ENCODE measurements at regions not wholly inside any gene's neighbourhood (a gene's known extent, or its start where the extent isn't known, plus 50 kb on each side); places are given as distances from the start of the nearest gene placed in this dataset.
A peak's percentile ranks its signal among the peaks of the same experiment; 100 is the strongest.

- H3K9ac ChIP-seq (ENCODE audit: low read length), result no peak overlapping the region
- H3K27ac ChIP-seq (ENCODE audit: low read depth, low read length), result peak overlapping the region; percentile 41
- H3K36me3 ChIP-seq (ENCODE audit: control insufficient read depth, insufficient read depth, low read length), result no peaks in the 10 kb centered on the region
- no peak overlapping the region for H3K4me3 ChIP-seq (ENCODE audit: low read length)
- no peaks in the 10 kb centered on the region for H3K27me3 ChIP-seq (ENCODE audit: control insufficient read depth, insufficient read depth, low read length)
- H3K4me1 ChIP-seq (ENCODE audit: control insufficient read depth, insufficient read depth, low read length), result peaks cover 19% of the 10 kb centered on the region
Measured at GRCh38 chr13:44176173-44176572, 197.5 kb upstream of the SERP2 start.

- no peak overlapping the region for H3K4me3 ChIP-seq (ENCODE audit: low read length)
- no peak overlapping the region for H3K27ac ChIP-seq (ENCODE audit: low read depth, low read length)
- H3K27me3 ChIP-seq (ENCODE audit: control insufficient read depth, insufficient read depth, low read length), result no peaks in the 10 kb centered on the region
- peaks cover 2% of the 10 kb centered on the region for H3K4me1 ChIP-seq (ENCODE audit: control insufficient read depth, insufficient read depth, low read length)
- no peak overlapping the region for H3K9ac ChIP-seq (ENCODE audit: low read length)
- no peaks in the 10 kb centered on the region for H3K36me3 ChIP-seq (ENCODE audit: control insufficient read depth, insufficient read depth, low read length)
Measured at GRCh38 chr13:44180876-44181536, 192.6 kb upstream of the SERP2 start.

GRCh38 chr13:44181931-44182330, 191.7 kb upstream of the SERP2 start:
- no peak overlapping the region for H3K27ac ChIP-seq (ENCODE audit: low read depth, low read length)
- H3K36me3 ChIP-seq (ENCODE audit: control insufficient read depth, insufficient read depth, low read length), result no peaks in the 10 kb centered on the region
- no peaks in the 10 kb centered on the region for H3K27me3 ChIP-seq (ENCODE audit: control insufficient read depth, insufficient read depth, low read length)
- H3K4me1 ChIP-seq (ENCODE audit: control insufficient read depth, insufficient read depth, low read length), result no peaks in the 10 kb centered on the region
- H3K4me3 ChIP-seq (ENCODE audit: low read length), result no peak overlapping the region
- H3K9ac ChIP-seq (ENCODE audit: low read length), result no peak overlapping the region

GRCh38 chr13:44184740-44185139, 188.9 kb upstream of the SERP2 start:
- Histone ChIP-seq H3K27me3 (ENCODE audit: control insufficient read depth, insufficient read depth, low read length) (no peaks in the 10 kb centered on the region), H3K4me3 (ENCODE audit: low read length) (no peak overlapping the region), H3K27ac (ENCODE audit: low read depth, low read length) (no peak overlapping the region), H3K4me1 (ENCODE audit: control insufficient read depth, insufficient read depth, low read length) (no peaks in the 10 kb centered on the region), H3K36me3 (ENCODE audit: control insufficient read depth, insufficient read depth, low read length) (no peaks in the 10 kb centered on the region), H3K9ac (ENCODE audit: low read length) (no peak overlapping the region)

DNA sequence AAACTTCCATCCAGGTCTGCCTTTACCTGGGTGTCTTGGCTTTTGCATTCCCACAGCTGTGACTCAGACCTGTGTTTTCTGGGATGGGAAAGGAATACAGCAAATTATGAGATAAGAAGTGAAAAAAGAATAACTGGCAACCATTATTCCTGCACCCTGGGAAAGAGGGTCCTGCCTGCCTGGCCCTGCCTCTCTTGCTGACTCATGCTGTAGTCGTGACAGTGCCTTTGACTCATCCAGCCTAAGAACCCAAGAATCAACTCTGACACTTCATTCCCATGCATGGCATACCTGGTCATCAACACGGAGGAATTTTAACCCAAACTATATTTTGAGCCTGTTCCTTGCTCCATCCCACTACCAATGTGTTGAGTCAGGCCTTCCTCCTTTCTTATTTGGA, 185.4 kb upstream of the SERP2 start:
- Histone ChIP-seq H3K27ac (ENCODE audit: low read depth, low read length) (no peak overlapping the region), H3K27me3 (ENCODE audit: control insufficient read depth, insufficient read depth, low read length) (no peaks in the 10 kb centered on the region), H3K36me3 (ENCODE audit: control insufficient read depth, insufficient read depth, low read length) (no peaks in the 10 kb centered on the region), H3K4me1 (ENCODE audit: control insufficient read depth, insufficient read depth, low read length) (no peaks in the 10 kb centered on the region), H3K4me3 (ENCODE audit: low read length) (no peak overlapping the region), H3K9ac (ENCODE audit: low read length) (no peak overlapping the region)

- H3K4me3 ChIP-seq (ENCODE audit: low read length), result no peak overlapping the region
- no peak overlapping the region for H3K9ac ChIP-seq (ENCODE audit: low read length)
- H3K4me1 ChIP-seq (ENCODE audit: control insufficient read depth, insufficient read depth, low read length), result no peaks in the 10 kb centered on the region
- no peak overlapping the region for H3K27ac ChIP-seq (ENCODE audit: low read depth, low read length)
- H3K27me3 ChIP-seq (ENCODE audit: control insufficient read depth, insufficient read depth, low read length), result no peaks in the 10 kb centered on the region
- H3K36me3 ChIP-seq (ENCODE audit: control insufficient read depth, insufficient read depth, low read length), result no peaks in the 10 kb centered on the region
Measured at GRCh38 chr13:44189085-44189484, 184.5 kb upstream of the SERP2 start.

DNA sequence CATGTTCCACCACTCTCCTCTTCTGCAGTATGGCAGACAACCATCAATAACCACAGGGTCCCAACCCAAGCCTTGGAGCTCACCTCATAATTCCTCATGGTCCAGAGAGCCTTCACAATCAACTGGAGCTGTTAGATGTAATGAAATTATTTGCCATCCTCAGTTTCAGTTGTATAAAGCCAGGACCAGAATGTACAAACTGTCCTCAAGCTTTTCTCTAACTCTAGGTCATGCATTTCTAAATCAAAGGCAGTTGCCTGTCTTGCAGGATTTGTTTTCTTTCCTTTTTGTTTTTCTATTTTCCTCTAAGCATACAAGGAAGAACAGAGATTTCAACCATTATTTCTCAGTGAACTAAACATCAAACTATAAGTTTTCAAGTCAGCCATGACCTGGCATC, 182.5 kb upstream of the SERP2 start:
- H3K9ac ChIP-seq (ENCODE audit: low read length), result no peak overlapping the region
- H3K27ac ChIP-seq (ENCODE audit: low read depth, low read length), result no peak overlapping the region
- no peaks in the 10 kb centered on the region for H3K4me1 ChIP-seq (ENCODE audit: control insufficient read depth, insufficient read depth, low read length)
- H3K36me3 ChIP-seq (ENCODE audit: control insufficient read depth, insufficient read depth, low read length), result no peaks in the 10 kb centered on the region
- no peaks in the 10 kb centered on the region for H3K27me3 ChIP-seq (ENCODE audit: control insufficient read depth, insufficient read depth, low read length)
- peak overlapping the region; percentile 24 for H3K4me3 ChIP-seq (ENCODE audit: low read length)

- Histone ChIP-seq H3K4me3 (ENCODE audit: low read length) (no peak overlapping the region), H3K36me3 (ENCODE audit: control insufficient read depth, insufficient read depth, low read length) (no peaks in the 10 kb centered on the region), H3K27me3 (ENCODE audit: control insufficient read depth, insufficient read depth, low read length) (no peaks in the 10 kb centered on the region), H3K9ac (ENCODE audit: low read length) (no peak overlapping the region), H3K4me1 (ENCODE audit: control insufficient read depth, insufficient read depth, low read length) (no peaks in the 10 kb centered on the region), H3K27ac (ENCODE audit: low read depth, low read length) (no peak overlapping the region)
Measured at GRCh38 chr13:44191504-44192171, 182.0 kb upstream of the SERP2 start.

GRCh38 chr13:44193731-44194130, 179.9 kb upstream of the SERP2 start:
- no peaks in the 10 kb centered on the region for H3K36me3 ChIP-seq (ENCODE audit: control insufficient read depth, insufficient read depth, low read length)
- H3K27ac ChIP-seq (ENCODE audit: low read depth, low read length), result no peak overlapping the region
- H3K4me3 ChIP-seq (ENCODE audit: low read length), result no peak overlapping the region
- no peaks in the 10 kb centered on the region for H3K4me1 ChIP-seq (ENCODE audit: control insufficient read depth, insufficient read depth, low read length)
- H3K9ac ChIP-seq (ENCODE audit: low read length), result no peak overlapping the region
- no peaks in the 10 kb centered on the region for H3K27me3 ChIP-seq (ENCODE audit: control insufficient read depth, insufficient read depth, low read length)

DNA sequence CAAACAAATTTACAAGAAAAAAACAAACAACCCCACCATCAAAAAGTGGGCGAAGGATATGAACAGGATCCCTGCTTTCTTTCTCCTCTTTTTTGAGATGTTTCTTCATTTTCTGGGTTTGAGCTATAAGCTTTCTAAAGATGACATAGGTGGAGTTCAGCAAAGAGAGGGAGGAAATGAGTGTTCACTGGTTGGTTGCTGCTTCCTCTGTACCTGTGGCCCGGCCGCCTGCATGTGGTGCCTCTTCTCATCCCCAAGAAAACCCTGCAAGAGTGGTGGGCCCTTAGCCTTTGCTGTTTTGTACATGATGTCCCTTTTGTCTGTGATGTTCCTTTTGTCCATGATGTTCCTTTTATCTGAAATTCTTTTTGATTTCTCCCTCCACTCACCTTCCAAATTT, 178.4 kb upstream of the SERP2 start:
- H3K27me3 ChIP-seq (ENCODE audit: control insufficient read depth, insufficient read depth, low read length), result no peaks in the 10 kb centered on the region
- H3K4me3 ChIP-seq (ENCODE audit: low read length), result no peak overlapping the region
- H3K9ac ChIP-seq (ENCODE audit: low read length), result no peak overlapping the region
- H3K4me1 ChIP-seq (ENCODE audit: control insufficient read depth, insufficient read depth, low read length), result no peaks in the 10 kb centered on the region
- no peak overlapping the region for H3K27ac ChIP-seq (ENCODE audit: low read depth, low read length)
- no peaks in the 10 kb centered on the region for H3K36me3 ChIP-seq (ENCODE audit: control insufficient read depth, insufficient read depth, low read length)

DNA sequence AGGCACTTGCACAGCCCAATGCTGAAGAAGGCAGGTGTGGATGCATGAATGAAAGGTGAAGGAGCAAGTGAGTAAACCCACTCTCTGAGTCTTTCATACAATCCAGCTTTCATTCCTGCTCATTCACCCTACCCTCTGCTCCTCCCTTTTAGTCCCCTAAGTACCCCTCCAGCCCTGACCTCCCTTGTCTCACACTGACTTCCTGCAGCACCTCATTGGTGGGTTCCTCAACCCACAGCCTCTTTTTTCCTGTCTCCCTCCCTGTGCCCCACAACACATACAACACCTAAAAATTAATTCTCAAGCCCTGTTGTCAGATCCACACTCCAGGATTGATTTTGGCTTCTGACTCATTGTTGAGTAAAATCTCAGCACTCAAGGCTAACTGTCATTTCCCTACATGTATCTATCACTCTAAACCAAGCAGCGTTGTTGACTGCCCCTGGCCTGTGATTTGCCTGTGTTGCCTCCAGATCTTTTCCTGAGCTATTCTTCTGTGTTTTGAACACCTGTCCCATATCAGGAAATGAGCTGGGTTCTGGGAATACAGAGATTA, 177.3 kb upstream of the SERP2 start:
- Histone ChIP-seq H3K36me3 (ENCODE audit: control insufficient read depth, insufficient read depth, low read length) (no peaks in the 10 kb centered on the region), H3K9ac (ENCODE audit: low read length) (no peak overlapping the region), H3K4me1 (ENCODE audit: control insufficient read depth, insufficient read depth, low read length) (no peaks in the 10 kb centered on the region), H3K27me3 (ENCODE audit: control insufficient read depth, insufficient read depth, low read length) (no peaks in the 10 kb centered on the region), H3K4me3 (ENCODE audit: low read length) (no peak overlapping the region), H3K27ac (ENCODE audit: low read depth, low read length) (no peak overlapping the region)

- H3K27me3 ChIP-seq (ENCODE audit: control insufficient read depth, insufficient read depth, low read length), result no peaks in the 10 kb centered on the region
- no peak overlapping the region for H3K9ac ChIP-seq (ENCODE audit: low read length)
- H3K36me3 ChIP-seq (ENCODE audit: control insufficient read depth, insufficient read depth, low read length), result no peaks in the 10 kb centered on the region
- no peak overlapping the region for H3K27ac ChIP-seq (ENCODE audit: low read depth, low read length)
- H3K4me3 ChIP-seq (ENCODE audit: low read length), result no peak overlapping the region
- H3K4me1 ChIP-seq (ENCODE audit: control insufficient read depth, insufficient read depth, low read length), result no peaks in the 10 kb centered on the region
Measured at GRCh38 chr13:44197791-44198770, 175.5 kb upstream of the SERP2 start.

Measured in rectal smooth muscle tissue (tissue), 1 donor.